DND-41 (cell line): ENCODE measurements at regions not wholly inside any gene's neighbourhood (a gene's known extent, or its start where the extent isn't known, plus 50 kb on each side); places are given as distances from the start of the nearest gene placed in this dataset.

ENCODE experiments used
- ATAC-seq: fragments of 200-7000 bp; cut with Tn5 transposase; 3 replicates; pipeline ENCODE4 v1.9.1; 2021; ENCODE audit warnings: low read depth; ENCODE audit not compliant: insufficient read depth
- DNase-seq: peaks from one replicate; pipeline ENCODE4 v3.0.0-alpha.2; 2020
- H2AFZ ChIP-seq: 2 replicates; pipeline ENCODE4 v1.6.0; 2012; ENCODE audit warnings: low read depth, low read length
- H3K27ac ChIP-seq: 2 replicates; pipeline ENCODE4 v1.5.1; 2012; ENCODE audit warnings: low read length, inconsistent platforms
- H3K27me3 ChIP-seq: fragments of 200-600 bp; sonication (generic); 2 replicates; pipeline ENCODE4 v1.6.0; 2012; ENCODE audit warnings: low read length, mild to moderate bottlenecking, inconsistent platforms; ENCODE audit not compliant: insufficient read depth, poor library complexity
- H3K36me3 ChIP-seq: 2 replicates; pipeline ENCODE4 v1.5.1; 2012; ENCODE audit warnings: low read length, inconsistent platforms; ENCODE audit not compliant: insufficient read depth
- H3K4me1 ChIP-seq: 2 replicates; pipeline ENCODE4 v1.5.1; 2012; ENCODE audit warnings: mild to moderate bottlenecking, low read length; ENCODE audit not compliant: insufficient read depth
- H3K4me2 ChIP-seq: 2 replicates; pipeline ENCODE4 v1.6.0; 2012; ENCODE audit warnings: mild to moderate bottlenecking, moderate library complexity, low read length, inconsistent platforms; ENCODE audit not compliant: insufficient read depth
- H3K4me3 ChIP-seq, 2 experiments: fragments of 200-600 bp in 1 of 2; shearing (Covaris generic) in 1 of 2; 2 replicates each; pipeline ENCODE4 v1.5.1; 2012 to 2016; ENCODE audit warnings: inconsistent platforms in 2 of 2, low read length in 2 of 2, mild to moderate bottlenecking in 2 of 2, low read depth in 1 of 2, moderate library complexity in 1 of 2
- H3K79me2 ChIP-seq: 2 replicates; pipeline ENCODE4 v1.6.0; 2012; ENCODE audit warnings: low read length, inconsistent platforms; ENCODE audit not compliant: insufficient read depth
- H3K9ac ChIP-seq: 2 replicates; pipeline ENCODE4 v1.6.0; 2012; ENCODE audit warnings: low read depth, mild to moderate bottlenecking, inconsistent platforms, low read length, moderate library complexity
- H3K9me3 ChIP-seq: 2 replicates; pipeline ENCODE4 v1.5.1; 2012; ENCODE audit warnings: low read length, moderate library complexity, mild to moderate bottlenecking, inconsistent platforms; ENCODE audit not compliant: insufficient read depth, severe bottlenecking
- H4K20me1 ChIP-seq: 2 replicates; pipeline ENCODE4 v1.6.0; 2012; ENCODE audit warnings: low read length; ENCODE audit not compliant: insufficient read depth
- CTCF ChIP-seq: IDR thresholded peaks from 2 replicates; pipeline ENCODE4 v1.5.1; 2012; ENCODE audit warnings: borderline replicate concordance, low read length, moderate library complexity, mild to moderate bottlenecking; ENCODE audit not compliant: poor library complexity, severe bottlenecking; ENCODE audit errors: extremely low read depth
- EZH2 ChIP-seq: IDR thresholded peaks from 3 replicates; pipeline ENCODE4 v1.6.1; 2012; ENCODE audit warnings: borderline replicate concordance, low read depth, mild to moderate bottlenecking, moderate library complexity, low read length, inconsistent platforms; ENCODE audit not compliant: severe bottlenecking

DNA sequence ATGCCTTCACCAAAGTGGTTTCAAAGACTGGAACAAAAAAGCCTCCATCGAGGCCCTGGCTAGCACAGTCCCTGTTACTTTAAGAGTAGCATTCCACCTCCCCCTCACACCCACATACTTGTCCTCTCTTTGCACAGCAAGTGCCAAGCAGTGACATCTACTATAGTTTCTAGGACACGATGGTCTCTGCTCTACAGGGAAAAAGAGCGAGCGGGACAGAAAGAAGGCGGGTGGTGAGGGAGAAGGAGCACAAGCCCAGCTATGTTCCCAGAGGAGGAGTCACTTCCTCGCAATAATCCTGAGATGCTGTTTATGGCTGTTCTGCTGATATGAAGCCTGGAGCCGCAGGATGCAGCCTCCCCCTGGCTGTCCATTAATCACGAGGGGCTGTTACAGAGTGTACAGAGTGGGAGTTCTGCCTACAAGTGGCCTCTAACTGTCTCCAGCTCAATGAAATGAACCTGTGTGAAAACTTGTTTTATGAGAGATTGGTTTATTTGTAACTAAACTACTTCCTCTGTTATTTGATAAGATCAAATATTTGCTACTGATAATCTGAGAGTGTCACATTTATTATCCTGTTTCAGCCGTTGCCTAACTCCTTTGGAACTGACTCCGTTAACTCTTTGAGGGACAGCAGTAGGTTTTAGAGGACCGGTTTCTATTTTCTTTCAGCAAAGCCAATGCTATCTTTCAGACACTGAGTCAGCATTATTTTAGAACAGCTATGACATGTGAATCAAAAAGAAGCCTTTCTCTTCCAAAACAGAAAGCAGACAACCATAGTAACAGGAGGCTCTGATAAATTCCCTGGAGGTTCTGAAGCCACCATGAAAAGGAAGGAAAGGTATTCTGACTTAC, 208.0 kb downstream of the SPRY2 start:
- H3K9me3 ChIP-seq, result no peaks in the 10 kb centered on the region
- H3K27ac ChIP-seq, result no peak overlapping the region
- no peak for ATAC-seq
- no peak overlapping the region for H3K4me3 ChIP-seq
- H4K20me1 ChIP-seq, result no peaks in the 10 kb centered on the region
- no peak for DNase-seq
- no peak for TF ChIP-seq CTCF
- TF ChIP-seq EZH2, result no peak
- H2AFZ ChIP-seq, result no peak overlapping the region
- peaks cover 5% of the 10 kb centered on the region for H3K27me3 ChIP-seq
- H3K9ac ChIP-seq, result no peak overlapping the region
- no peaks in the 10 kb centered on the region for H3K4me1 ChIP-seq
- H3K79me2 ChIP-seq, result no peaks in the 10 kb centered on the region
- no peaks in the 10 kb centered on the region for H3K36me3 ChIP-seq
- no peak overlapping the region for H3K4me2 ChIP-seq

GRCh38 chr13:80131204-80131603, 209.7 kb downstream of the SPRY2 start:
- no peaks in the 10 kb centered on the region for H4K20me1 ChIP-seq
- no peak overlapping the region for H2AFZ ChIP-seq
- TF ChIP-seq CTCF (no peak), EZH2 (no peak)
- H3K4me2 ChIP-seq, result no peak overlapping the region
- H3K4me3 ChIP-seq, result no peak overlapping the region
- ATAC-seq, result no peak
- H3K27ac ChIP-seq, result no peak overlapping the region
- no peaks in the 10 kb centered on the region for H3K9me3 ChIP-seq
- no peaks in the 10 kb centered on the region for H3K79me2 ChIP-seq
- peaks cover 5% of the 10 kb centered on the region for H3K27me3 ChIP-seq
- no peak overlapping the region for H3K9ac ChIP-seq
- no peak for DNase-seq
- no peaks in the 10 kb centered on the region for H3K36me3 ChIP-seq
- no peaks in the 10 kb centered on the region for H3K4me1 ChIP-seq

DNA sequence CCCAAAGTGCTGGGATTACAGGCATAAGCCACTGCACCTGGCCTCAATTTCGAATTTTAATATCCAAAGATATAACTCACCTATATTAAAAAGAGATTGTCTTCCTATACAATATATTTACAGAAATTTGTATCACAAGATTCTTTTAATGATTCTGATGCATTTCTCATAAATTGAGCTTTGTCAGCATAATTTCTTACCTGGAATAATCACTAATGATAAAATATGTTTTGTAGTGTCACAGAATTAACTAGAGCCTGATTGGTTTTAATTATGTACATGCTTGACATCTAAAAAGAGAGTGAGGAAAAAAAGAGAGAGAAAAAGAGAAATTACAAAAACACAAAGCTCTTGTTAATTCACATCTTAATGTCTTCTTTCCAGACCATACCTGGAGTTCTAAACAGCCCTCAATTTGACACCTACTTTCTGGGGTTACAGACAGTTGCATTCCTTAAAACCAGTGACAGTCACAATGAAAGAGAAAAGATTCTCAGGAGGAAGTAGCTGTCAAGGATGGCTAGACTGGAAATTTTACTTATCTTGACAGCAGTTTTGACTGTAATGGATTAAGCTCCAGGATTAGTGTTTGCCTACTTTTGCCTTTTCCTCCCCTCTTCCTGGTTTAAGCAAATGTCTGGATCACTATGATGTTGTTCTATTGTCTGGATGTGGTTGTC, 214.4 kb downstream of the SPRY2 start:
- no peak for ATAC-seq
- Histone ChIP-seq H3K27ac (no peak overlapping the region), H2AFZ (no peak overlapping the region)

More for the DNA sequence above, 214.4 kb downstream of the SPRY2 start:
- no peak overlapping the region for H3K9ac ChIP-seq
- H4K20me1 ChIP-seq, result no peaks in the 10 kb centered on the region
- no peaks in the 10 kb centered on the region for H3K4me1 ChIP-seq
- H3K4me3 ChIP-seq, result no peak overlapping the region
- H3K27me3 ChIP-seq, result no peaks in the 10 kb centered on the region
- no peaks in the 10 kb centered on the region for H3K36me3 ChIP-seq
- no peaks in the 10 kb centered on the region for H3K79me2 ChIP-seq
- H3K9me3 ChIP-seq, result no peaks in the 10 kb centered on the region
- DNase-seq, result no peak
- no peak for TF ChIP-seq EZH2
- TF ChIP-seq CTCF, result no peak
- no peak overlapping the region for H3K4me2 ChIP-seq
